ENCODE measurements at regions not wholly inside any gene's neighbourhood (a gene's known extent, or its start where the extent isn't known, plus 50 kb on each side); places are given as distances from the start of the nearest gene placed in this dataset.

- TF ChIP-seq BHLHE40 (IDR thresholded peaks at IDR 0.05; ENCODE audit: low read depth, low read length) (no peak), CTCF (conservative IDR thresholded peaks at IDR 0.05; ENCODE audit: low read depth, low read length) (no peak)
These were observed 96.3 kb upstream of the AFDN start for GRCh38 chr6:167730441-167730840.

Measured in IMR-90 (cell line).